HG03039 (cell line): ENCODE measurements at regions not wholly inside any gene's neighbourhood (a gene's known extent, or its start where the extent isn't known, plus 50 kb on each side); places are given as distances from the start of the nearest gene placed in this dataset.
"Not testable (repeated sequence)": the region's sequence is repeated elsewhere in the genome, so short reads cannot be mapped to it uniquely, and the experiment has no call there.

Experiments
- ATAC-seq: cut with Tn5 transposase; IDR thresholded peaks from one replicate; pipeline ENCODE4 v1.9.1; 2021; ENCODE audit warnings: mild to moderate bottlenecking, moderate library complexity; ENCODE audit not compliant: unreplicated experiment

DNA sequence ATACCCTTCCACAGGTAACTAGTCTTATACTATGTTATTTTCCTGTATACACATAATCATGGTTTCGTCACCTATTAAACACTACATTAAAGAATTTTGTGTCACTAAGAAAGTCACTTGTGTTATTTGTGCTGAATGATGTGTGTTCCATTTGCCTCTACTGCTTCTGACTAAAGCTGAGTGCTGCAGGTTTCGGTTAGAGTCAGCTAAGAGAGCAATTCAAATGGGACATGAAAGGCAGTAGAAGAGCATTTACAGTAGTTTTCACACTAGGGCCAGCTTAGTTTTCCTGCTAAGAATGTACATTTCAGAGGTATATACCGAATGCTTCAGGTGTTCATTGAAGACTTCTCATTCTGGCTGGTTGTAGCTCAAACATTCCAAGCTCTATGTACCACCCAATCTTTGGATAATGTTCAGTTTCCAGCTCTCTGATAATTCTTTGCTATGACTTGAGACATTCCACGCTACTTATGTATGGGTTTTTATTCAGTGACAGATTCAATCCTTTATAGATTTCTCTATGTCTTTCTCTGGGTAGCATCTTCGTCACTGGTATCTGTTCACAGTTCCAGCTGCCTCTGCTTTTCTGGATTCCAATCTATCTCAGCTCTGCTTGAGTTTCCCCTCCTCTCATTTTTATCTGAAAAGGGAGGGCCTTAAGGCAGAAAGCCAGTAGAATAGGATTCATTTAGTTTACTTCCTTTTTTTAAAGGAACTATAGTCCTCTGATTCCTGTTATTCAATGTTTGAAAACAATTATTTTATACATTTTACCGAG, 164.4 kb downstream of the CXXC4 start:
- no peak for ATAC-seq

GRCh38 chr4:104326991-104327694, 167.6 kb downstream of the CXXC4 start:
- ATAC-seq = not testable (repeated sequence)

- ATAC-seq = no peak
Observed at GRCh38 chr4:104302731-104303130, 192.0 kb downstream of the CXXC4 start.

GRCh38 chr4:104294811-104295210, 199.9 kb downstream of the CXXC4 start:
- no peak for ATAC-seq

DNA sequence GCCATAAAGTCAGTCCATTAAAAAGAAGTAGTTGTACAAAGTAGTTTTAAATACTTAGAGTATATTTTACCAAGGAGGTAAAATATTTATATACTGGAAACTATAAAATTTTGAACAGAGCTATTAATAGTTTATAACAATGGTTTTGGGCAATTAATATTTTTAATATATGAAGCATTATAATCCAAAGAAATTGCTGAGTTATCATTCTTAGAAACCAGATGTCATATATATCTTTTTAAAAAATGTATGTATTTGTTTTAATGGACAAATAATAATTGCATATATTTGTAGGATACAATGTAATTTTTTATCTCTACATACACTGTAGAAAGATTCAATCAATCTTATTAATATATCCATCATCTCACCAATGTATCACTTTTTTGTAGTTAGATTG, 207.8 kb downstream of the CXXC4 start:
- ATAC-seq = no peak

GRCh38 chr4:104283303-104283702, 211.4 kb downstream of the CXXC4 start:
- ATAC-seq = no peak

- ATAC-seq = no peak
Observed at GRCh38 chr4:104279744-104280143, 214.9 kb downstream of the CXXC4 start.

DNA sequence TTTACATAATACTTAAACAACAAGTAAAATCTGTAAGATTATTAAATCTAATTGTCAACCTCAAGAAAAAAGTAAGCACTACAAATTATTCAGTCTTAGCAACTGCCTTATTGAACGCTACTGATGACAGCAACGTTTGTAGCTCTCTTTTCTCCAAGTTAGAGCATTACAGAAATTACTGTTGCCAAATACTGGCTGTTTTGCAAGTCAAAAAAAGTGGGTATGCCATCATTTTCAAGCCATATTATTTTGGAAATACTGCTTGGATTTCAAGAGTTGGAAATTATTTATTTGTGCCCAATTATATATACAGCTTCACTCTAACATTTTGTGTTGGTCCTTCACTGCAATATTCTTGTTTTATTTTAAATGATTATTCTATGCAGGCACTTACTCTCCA, 221.7 kb downstream of the CXXC4 start:
- ATAC-seq = no peak

DNA sequence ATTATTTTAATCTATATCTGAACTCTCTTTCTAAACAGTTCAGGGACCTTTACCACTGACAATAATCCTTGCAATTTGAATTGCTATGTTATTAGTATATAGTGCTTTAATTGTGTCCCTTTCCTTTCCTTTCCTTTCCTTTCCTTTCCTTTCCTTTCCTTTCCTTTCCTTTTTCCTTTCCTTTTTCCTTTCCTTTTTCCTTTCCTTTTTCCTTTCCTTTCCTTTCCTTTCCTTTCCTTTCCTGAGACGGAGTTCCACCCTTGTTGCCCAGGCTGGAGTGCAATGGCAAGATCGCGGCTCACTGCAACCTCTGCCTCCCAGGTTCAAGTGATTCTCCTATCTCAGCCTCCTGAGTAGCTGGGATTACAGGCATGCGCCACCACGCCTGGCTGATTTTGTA, 225.1 kb downstream of the CXXC4 start:
- ATAC-seq = not testable (repeated sequence)

DNA sequence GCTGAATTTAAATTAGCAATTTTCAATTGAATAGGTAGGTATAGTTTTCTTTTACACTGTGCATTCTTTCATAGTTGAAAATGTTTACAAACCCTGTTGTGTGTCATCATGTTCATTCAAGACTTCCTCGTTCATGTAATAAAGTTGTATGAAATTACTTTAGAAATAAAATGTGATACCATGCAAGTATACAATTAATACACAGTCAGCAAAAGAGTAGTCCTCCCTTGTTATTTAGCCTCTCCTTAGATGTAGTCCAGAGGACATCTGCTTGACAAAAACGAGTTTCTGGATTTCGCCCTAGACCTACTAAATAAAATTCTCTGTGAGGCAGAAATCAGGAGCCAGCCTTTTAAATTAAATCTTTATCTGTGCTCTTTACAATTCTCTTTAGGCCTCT, 231.6 kb downstream of the CXXC4 start:
- no peak for ATAC-seq

DNA sequence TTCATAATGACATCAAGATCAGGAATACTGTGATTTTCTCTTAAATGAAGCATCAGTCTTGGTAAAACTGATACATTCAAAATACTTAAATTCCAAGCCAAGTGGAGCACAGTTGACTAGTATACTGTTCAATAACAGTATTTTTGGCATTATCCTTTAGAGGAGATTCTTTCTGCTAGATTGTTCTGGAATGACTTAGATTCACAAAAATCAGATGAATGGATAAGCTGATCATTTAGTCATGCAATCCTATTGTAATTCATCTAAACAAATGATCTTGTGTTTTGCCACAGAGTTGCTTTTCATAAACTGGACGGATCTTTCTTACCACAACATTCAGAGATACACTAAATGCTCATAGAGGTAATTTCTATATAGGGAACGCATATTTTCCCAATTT, 232.0 kb downstream of the CXXC4 start:
- no peak for ATAC-seq

GRCh38 chr4:104248726-104249125, 246.0 kb downstream of the CXXC4 start:
- no peak for ATAC-seq

DNA sequence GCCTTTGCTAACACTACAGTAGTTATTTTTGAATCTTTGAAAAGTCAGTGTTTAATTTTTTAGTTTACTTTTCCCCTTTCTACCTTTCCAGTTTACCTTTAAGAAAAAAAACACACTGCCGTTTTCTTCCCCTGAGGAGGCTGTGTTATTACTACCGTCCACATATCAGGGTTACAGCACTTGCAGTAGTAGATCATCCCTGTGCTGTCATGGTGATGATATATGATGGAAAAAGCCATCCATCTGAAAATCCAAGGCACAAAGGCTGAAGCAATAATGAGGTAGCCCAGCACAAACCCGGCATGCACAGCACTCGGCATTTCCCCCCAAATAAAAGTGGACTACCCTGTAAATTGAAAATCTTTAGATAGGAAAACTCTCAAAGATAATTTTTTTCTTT, 258.7 kb downstream of the CXXC4 start:
- ATAC-seq = no peak

DNA sequence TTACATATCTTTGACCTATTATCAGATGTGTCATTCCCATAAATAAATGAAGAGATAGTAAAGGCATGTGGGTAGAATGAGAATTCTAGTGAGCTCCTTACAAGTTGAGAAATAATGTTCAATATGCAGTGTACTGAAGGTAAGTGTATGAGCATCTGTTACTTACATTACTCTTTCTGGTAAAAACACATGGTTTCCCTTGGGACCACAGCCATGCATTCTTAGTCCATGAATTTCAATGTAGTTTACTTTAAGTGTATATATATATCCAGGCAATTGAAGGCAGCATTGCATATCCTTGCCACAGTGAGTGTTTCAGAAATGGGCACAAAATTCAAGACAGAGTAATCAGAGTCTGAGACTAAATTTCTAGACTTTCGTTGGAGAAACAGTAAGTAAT, 277.2 kb downstream of the CXXC4 start:
- ATAC-seq = no peak

- ATAC-seq = no peak
Observed at GRCh38 chr4:104211657-104212056, 283.0 kb downstream of the CXXC4 start.

GRCh38 chr4:104210420-104210819, 284.3 kb downstream of the CXXC4 start:
- no peak for ATAC-seq

GRCh38 chr4:104206784-104207183, 287.9 kb downstream of the CXXC4 start:
- no peak for ATAC-seq

DNA sequence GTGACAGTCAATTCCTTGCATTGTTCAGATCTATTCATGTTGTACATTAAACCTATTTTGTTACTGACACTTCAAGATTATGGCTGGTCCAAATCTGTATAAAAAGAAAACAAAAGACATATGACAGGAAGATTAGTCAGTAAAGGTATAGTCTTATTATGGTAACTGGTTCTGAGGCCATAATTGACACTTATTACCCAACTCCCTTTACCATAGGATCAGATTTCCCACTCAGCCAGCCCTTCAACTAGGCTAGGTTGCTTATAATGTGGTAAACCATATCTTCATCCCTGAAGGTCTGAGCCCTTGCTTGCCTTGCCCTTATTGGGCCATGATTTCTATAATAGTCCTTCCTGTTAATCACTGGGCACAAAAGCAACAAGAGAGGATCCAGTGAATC, 289.6 kb downstream of the CXXC4 start:
- ATAC-seq = no peak

GRCh38 chr4:104188301-104188700, 306.4 kb downstream of the CXXC4 start:
- no peak for ATAC-seq

DNA sequence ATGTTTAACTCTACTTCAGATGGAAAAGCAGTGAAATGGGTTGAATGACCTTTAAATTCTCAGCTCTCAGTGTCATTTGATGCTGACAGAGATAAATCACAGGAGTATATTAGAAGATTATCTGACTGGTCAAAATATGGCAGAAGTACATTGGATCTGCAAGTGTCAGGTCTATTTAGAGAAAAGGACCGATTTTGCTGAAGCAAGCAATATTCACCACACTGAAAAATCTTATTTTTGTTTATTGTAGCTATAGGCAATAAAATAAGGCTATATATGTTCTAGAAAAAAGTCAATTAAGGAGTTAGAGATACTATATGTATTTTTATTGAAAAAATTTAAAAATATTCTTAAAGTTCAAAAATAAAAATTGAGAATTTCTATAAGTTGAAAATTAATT, 325.3 kb downstream of the CXXC4 start:
- no peak for ATAC-seq

- no peak for ATAC-seq
Observed at GRCh38 chr4:104166749-104167148, 327.9 kb downstream of the CXXC4 start.

- ATAC-seq = no peak
Observed at GRCh38 chr4:104163820-104164219, 330.9 kb downstream of the CXXC4 start.

DNA sequence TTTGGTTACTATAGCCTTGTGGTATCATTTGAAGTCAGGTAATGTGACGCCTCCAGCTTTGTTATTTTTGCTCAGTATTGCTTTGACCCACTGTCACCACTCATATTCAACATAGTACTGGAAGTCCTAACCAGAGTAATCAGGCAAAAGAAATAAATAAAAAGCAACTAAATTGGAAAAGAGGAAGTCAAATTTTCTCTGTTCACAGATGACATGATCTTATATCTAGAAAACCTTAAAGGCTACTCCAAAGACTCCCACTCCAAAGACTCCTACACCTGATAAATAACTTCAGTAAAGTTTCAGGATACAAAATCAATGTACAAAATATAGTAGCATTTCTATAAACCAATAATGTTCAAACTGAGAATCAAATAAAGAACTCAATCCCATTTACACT, 348.6 kb downstream of the CXXC4 start:
- ATAC-seq = no peak
